Astrocyte (in vitro differentiated cells and primary cell): ENCODE measurements at regions not wholly inside any gene's neighbourhood (a gene's known extent, or its start where the extent isn't known, plus 50 kb on each side); places are given as distances from the start of the nearest gene placed in this dataset.

Source experiments
- DNase-seq: peaks from one replicate; pipeline ENCODE4 v3.0.0-alpha.2; 2010; ENCODE audit warnings: low read depth
- FAIRE-seq: peaks from 2 replicates; lab custom pipeline; 2011; peaks lifted over from hg19 to GRCh38; lab: Jason Lieb, UNC
- H2AFZ ChIP-seq: 2 replicates; pipeline ENCODE4 v1.6.0; 2012; ENCODE audit warnings: low read depth, low read length, inconsistent platforms
- H3K27ac ChIP-seq: 2 replicates; pipeline ENCODE4 v1.5.1; 2011; ENCODE audit warnings: low read depth, low read length, inconsistent platforms
- H3K27me3 ChIP-seq: 2 replicates; pipeline ENCODE4 v1.6.0; 2011; ENCODE audit warnings: low read length, inconsistent platforms; ENCODE audit not compliant: insufficient read depth
- H3K36me3 ChIP-seq: 2 replicates; pipeline ENCODE4 v1.5.1; 2011; ENCODE audit warnings: low read length, inconsistent platforms; ENCODE audit not compliant: insufficient read depth
- H3K4me1 ChIP-seq: 2 replicates; pipeline ENCODE4 v1.5.1; 2011; ENCODE audit warnings: low read length, inconsistent platforms; ENCODE audit not compliant: insufficient read depth
- H3K4me2 ChIP-seq: 2 replicates; pipeline ENCODE4 v1.6.0; 2012; ENCODE audit warnings: low read length, inconsistent platforms
- H3K4me3 ChIP-seq: 2 replicates; pipeline ENCODE4 v1.5.1; 2011; ENCODE audit warnings: low read depth, mild to moderate bottlenecking, low read length, inconsistent platforms; ENCODE audit not compliant: insufficient read depth
- H3K79me2 ChIP-seq: 2 replicates; pipeline ENCODE4 v1.6.0; 2012; ENCODE audit warnings: mild to moderate bottlenecking, low read length, inconsistent platforms; ENCODE audit not compliant: insufficient read depth
- H3K9ac ChIP-seq: 2 replicates; pipeline ENCODE4 v1.6.0; 2012; ENCODE audit warnings: mild to moderate bottlenecking, low read length, inconsistent platforms
- H3K9me3 ChIP-seq: 2 replicates; pipeline ENCODE4 v1.5.1; 2012; ENCODE audit warnings: low read depth, mild to moderate bottlenecking, low read length, inconsistent platforms; ENCODE audit not compliant: insufficient read depth
- H4K20me1 ChIP-seq: 2 replicates; pipeline ENCODE4 v1.6.0; 2012; ENCODE audit warnings: low read length, inconsistent platforms; ENCODE audit not compliant: insufficient read depth
- H3K27ac Mint-ChIP-seq: one replicate; pipeline ENCODE4 v1.8.0; 2021; ENCODE audit warnings: mild to moderate bottlenecking, mixed read lengths; ENCODE audit not compliant: unreplicated experiment
- H3K27me3 Mint-ChIP-seq: one replicate; pipeline ENCODE4 v1.8.0; 2021; ENCODE audit warnings: low read depth, mixed read lengths; ENCODE audit not compliant: unreplicated experiment
- H3K36me3 Mint-ChIP-seq: one replicate; pipeline ENCODE4 v1.8.0; 2021; ENCODE audit warnings: low read depth, mixed read lengths; ENCODE audit not compliant: unreplicated experiment
- H3K4me1 Mint-ChIP-seq: one replicate; pipeline ENCODE4 v1.8.0; 2021; ENCODE audit warnings: low read depth, mixed read lengths; ENCODE audit not compliant: unreplicated experiment
- H3K4me3 Mint-ChIP-seq: one replicate; pipeline ENCODE4 v1.8.0; 2021; ENCODE audit warnings: mild to moderate bottlenecking, moderate library complexity, mixed read lengths; ENCODE audit not compliant: unreplicated experiment
- H3K9me3 Mint-ChIP-seq: one replicate; pipeline ENCODE4 v1.8.0; 2021; ENCODE audit warnings: mild to moderate bottlenecking, mixed read lengths; ENCODE audit not compliant: unreplicated experiment
- CTCF ChIP-seq: IDR thresholded peaks from 2 replicates; pipeline ENCODE4 v1.5.1; 2011; ENCODE audit warnings: low read depth, mild to moderate bottlenecking, inconsistent platforms, low read length, moderate library complexity; ENCODE audit not compliant: insufficient read depth
- EZH2 ChIP-seq: IDR thresholded peaks from 2 replicates; pipeline ENCODE4 v1.6.1; 2012; ENCODE audit warnings: mild to moderate bottlenecking, low read length, inconsistent platforms; ENCODE audit not compliant: insufficient read depth

DNA sequence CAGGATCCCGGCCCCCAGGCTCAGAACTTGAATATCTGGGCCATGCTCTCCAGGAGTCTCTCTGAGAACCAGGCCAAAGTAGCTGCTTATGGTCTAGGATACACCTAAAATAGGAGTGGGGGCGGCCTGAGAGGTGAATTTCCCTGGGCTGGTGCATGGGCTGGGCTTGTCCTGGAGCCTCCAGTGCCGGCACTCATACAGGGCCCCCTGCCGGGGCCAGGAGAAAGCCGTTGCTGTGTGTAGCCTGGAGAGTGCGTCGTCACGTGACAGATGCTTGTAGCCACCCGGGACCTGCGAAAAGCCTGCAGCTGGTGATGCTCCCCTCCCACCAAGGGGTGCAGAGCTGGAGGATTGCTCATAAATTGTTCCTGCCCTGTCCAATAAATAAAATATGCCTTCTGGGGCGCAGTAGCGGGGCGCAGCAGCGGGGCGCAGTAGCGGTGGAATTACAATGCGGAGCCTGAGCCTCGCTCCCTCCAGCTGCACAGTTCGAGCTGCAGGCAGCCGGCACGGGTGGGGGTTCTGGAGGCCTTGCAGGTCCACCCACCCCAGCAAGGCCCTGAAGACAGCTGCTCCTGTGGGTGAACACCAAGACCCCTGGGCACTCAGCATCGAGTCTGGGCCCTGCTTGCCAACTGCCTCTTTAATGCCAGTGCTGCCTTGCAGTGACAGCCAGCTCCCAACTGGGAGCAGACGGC is 289.9 kb downstream of the NDUFA10 start:
- H3K79me2 ChIP-seq, result no peaks in the 10 kb centered on the region
- H3K27me3 ChIP-seq, result no peaks in the 10 kb centered on the region
- Mint-ChIP-seq H3K9me3 (no peaks in the 10 kb centered on the region), H3K27me3 (peaks cover 20% of the 10 kb centered on the region), H3K36me3 (no peaks in the 10 kb centered on the region), H3K27ac (no peak overlapping the region), H3K4me1 (no peaks in the 10 kb centered on the region), H3K4me3 (no peak overlapping the region)
- no peaks in the 10 kb centered on the region for H3K36me3 ChIP-seq
- FAIRE-seq, result no peak
- H2AFZ ChIP-seq, result no peak overlapping the region
- DNase-seq, result no peak
- peaks cover 4% of the 10 kb centered on the region for H3K9me3 ChIP-seq
- no peaks in the 10 kb centered on the region for H4K20me1 ChIP-seq
- no peak overlapping the region for H3K4me3 ChIP-seq
- no peak overlapping the region for H3K9ac ChIP-seq
- no peaks in the 10 kb centered on the region for H3K4me1 ChIP-seq
- H3K4me2 ChIP-seq, result no peak overlapping the region
- H3K27ac ChIP-seq, result no peak overlapping the region
- TF ChIP-seq EZH2 (no peak), CTCF (no peak)

- Mint-ChIP-seq H3K27me3 (peaks cover 23% of the 10 kb centered on the region), H3K4me1 (no peaks in the 10 kb centered on the region), H3K4me3 (no peak overlapping the region), H3K36me3 (no peaks in the 10 kb centered on the region), H3K27ac (no peak overlapping the region), H3K9me3 (no peaks in the 10 kb centered on the region)
- no peak overlapping the region for H2AFZ ChIP-seq
- H3K4me2 ChIP-seq, result no peak overlapping the region
- no peak overlapping the region for H3K9ac ChIP-seq
- FAIRE-seq (no peak), DNase-seq (no peak)
- no peaks in the 10 kb centered on the region for H3K36me3 ChIP-seq
- no peaks in the 10 kb centered on the region for H4K20me1 ChIP-seq
- H3K79me2 ChIP-seq, result no peaks in the 10 kb centered on the region
- H3K27me3 ChIP-seq, result no peaks in the 10 kb centered on the region
- no peak for TF ChIP-seq EZH2
- no peak for TF ChIP-seq CTCF
- H3K27ac ChIP-seq, result no peak overlapping the region
- H3K4me3 ChIP-seq, result no peak overlapping the region
- peaks cover 4% of the 10 kb centered on the region for H3K9me3 ChIP-seq
- no peaks in the 10 kb centered on the region for H3K4me1 ChIP-seq
Measured at GRCh38 chr2:239734436-239735005, 290.6 kb downstream of the NDUFA10 start.

- Histone ChIP-seq H4K20me1 (no peaks in the 10 kb centered on the region), H3K4me1 (no peaks in the 10 kb centered on the region), H3K4me2 (no peak overlapping the region), H3K79me2 (no peaks in the 10 kb centered on the region), H3K27me3 (no peaks in the 10 kb centered on the region), H2AFZ (no peak overlapping the region), H3K36me3 (no peaks in the 10 kb centered on the region), H3K27ac (no peak overlapping the region), H3K9ac (no peak overlapping the region), H3K9me3 (peaks cover 4% of the 10 kb centered on the region), H3K4me3 (no peak overlapping the region)
- no peak overlapping the region for H3K4me3 Mint-ChIP-seq
- no peak for TF ChIP-seq EZH2
- no peak for TF ChIP-seq CTCF
- no peaks in the 10 kb centered on the region for H3K9me3 Mint-ChIP-seq
- H3K27me3 Mint-ChIP-seq, result peaks cover 36% of the 10 kb centered on the region
- H3K27ac Mint-ChIP-seq, result no peak overlapping the region
- no peak for FAIRE-seq
- no peak for DNase-seq
- no peaks in the 10 kb centered on the region for H3K36me3 Mint-ChIP-seq
- H3K4me1 Mint-ChIP-seq, result no peaks in the 10 kb centered on the region
Measured at GRCh38 chr2:239732666-239733010, 292.5 kb downstream of the NDUFA10 start.
